ENCODE measurements at regions not wholly inside any gene's neighbourhood (a gene's known extent, or its start where the extent isn't known, plus 50 kb on each side); places are given as distances from the start of the nearest gene placed in this dataset.
A peak's percentile ranks its signal among the peaks of the same experiment; 100 is the strongest.

GRCh38 chr5:117568622-117569021 is 994.0 kb upstream of the SEMA6A start:
- peaks cover 7% of the 10 kb centered on the region; the same call in 2 of the 3 replicates for H3K4me1 Mint-ChIP-seq
- H3K4me2 ChIP-seq = no peak overlapping the region
- no peak overlapping the region for H3K27ac ChIP-seq (ENCODE audit: low read depth)
- peak; percentile 15 for DNase-seq (ENCODE audit: low spot score)
- H3K79me2 ChIP-seq (replicated peaks; ENCODE audit: insufficient read depth) = no peaks in the 10 kb centered on the region
- H3K36me3 ChIP-seq (ENCODE audit: insufficient read depth) = no peaks in the 10 kb centered on the region
- H3F3A ChIP-seq (replicated peaks; ENCODE audit: low read depth) = no peaks in the 10 kb centered on the region
- H3K4me3 Mint-ChIP-seq = no peak overlapping the region
- no peaks in the 10 kb centered on the region for H3K27me3 Mint-ChIP-seq (ENCODE audit: insufficient read depth, low read depth, poor library complexity)
- H3K4me1 ChIP-seq (ENCODE audit: insufficient read depth) = no peaks in the 10 kb centered on the region
- H3K27me3 ChIP-seq (ENCODE audit: insufficient read depth) = no peaks in the 10 kb centered on the region
- no peak overlapping the region; the same call in 1 of the 2 replicates for H3K27ac Mint-ChIP-seq
- peak; percentile 27; the same call in 1 of the 3 replicates for ATAC-seq
- H3K9me2 ChIP-seq (ENCODE audit: insufficient read depth) = peaks cover 15% of the 10 kb centered on the region; the same call in 1 of the 2 replicates
- no peaks in the 10 kb centered on the region for H3K9me3 Mint-ChIP-seq
- H3K36me3 Mint-ChIP-seq (ENCODE audit: low read depth) = no peaks in the 10 kb centered on the region
- peak overlapping the region; percentile 19; the same call in 1 of the 2 replicates for H2AFZ ChIP-seq
- TF ChIP-seq NANOG (IDR thresholded peaks at IDR 0.05; ENCODE audit: borderline replicate concordance) (no peak), EZH2phosphoT487 (IDR thresholded peaks at IDR 0.05; ENCODE audit: unreplicated experiment) (no peak), JUNB (IDR thresholded peaks at IDR 0.05; ENCODE audit: unreplicated experiment) (no peak), ETS1 (IDR thresholded peaks at IDR 0.05) (no peak), CREB1 (CRISPR knock-in tag; IDR thresholded peaks at IDR 0.05; ENCODE audit: low read depth) (no peak), STAT1 (IDR thresholded peaks at IDR 0.05; ENCODE audit: unreplicated experiment) (no peak), REST (IDR thresholded peaks at IDR 0.05; ENCODE audit: unreplicated experiment) (no peak)
- no peaks in the 10 kb centered on the region for H4K20me1 ChIP-seq (replicated peaks; ENCODE audit: insufficient read depth)
- H3K4me3 ChIP-seq = no peak overlapping the region

GRCh38 chr5:117568126-117568525 is 993.5 kb upstream of the SEMA6A start:
- no peaks in the 10 kb centered on the region for H3K9me3 Mint-ChIP-seq
- ATAC-seq (no peak), DNase-seq (ENCODE audit: low spot score) (no peak)
- Histone ChIP-seq H3K9me2 (ENCODE audit: insufficient read depth) (peaks cover 15% of the 10 kb centered on the region; the same call in 1 of the 2 replicates), H3K79me2 (replicated peaks; ENCODE audit: insufficient read depth) (no peaks in the 10 kb centered on the region), H3K4me2 (no peak overlapping the region), H3K27me3 (ENCODE audit: insufficient read depth) (no peaks in the 10 kb centered on the region), H3K27ac (ENCODE audit: low read depth) (no peak overlapping the region), H3K4me3 (no peak overlapping the region), H3K36me3 (ENCODE audit: insufficient read depth) (no peaks in the 10 kb centered on the region), H2AFZ (no peak overlapping the region), H4K20me1 (replicated peaks; ENCODE audit: insufficient read depth) (no peaks in the 10 kb centered on the region), H3F3A (replicated peaks; ENCODE audit: low read depth) (no peaks in the 10 kb centered on the region), H3K4me1 (ENCODE audit: insufficient read depth) (no peaks in the 10 kb centered on the region)
- H3K27me3 Mint-ChIP-seq (ENCODE audit: insufficient read depth, low read depth, poor library complexity) = no peaks in the 10 kb centered on the region
- H3K4me1 Mint-ChIP-seq = peaks cover 7% of the 10 kb centered on the region; the same call in 2 of the 3 replicates
- H3K36me3 Mint-ChIP-seq (ENCODE audit: low read depth) = no peaks in the 10 kb centered on the region
- no peak overlapping the region for H3K4me3 Mint-ChIP-seq
- no peak overlapping the region for H3K27ac Mint-ChIP-seq
- TF ChIP-seq NANOG (IDR thresholded peaks at IDR 0.05; ENCODE audit: borderline replicate concordance) (no peak), POLR2AphosphoS5 (IDR thresholded peaks at IDR 0.05; ENCODE audit: low read depth) (no peak), EZH2phosphoT487 (IDR thresholded peaks at IDR 0.05; ENCODE audit: unreplicated experiment) (no peak), ZNF462 (CRISPR knock-in tag; IDR thresholded peaks at IDR 0.05) (no peak), EZH2 (IDR thresholded peaks at IDR 0.05; ENCODE audit: low read depth, unreplicated experiment) (no peak)

Measured in GM23338 (cell line).